A549 (cell line): ENCODE measurements at regions not wholly inside any gene's neighbourhood (a gene's known extent, or its start where the extent isn't known, plus 50 kb on each side); places are given as distances from the start of the nearest gene placed in this dataset.
"Not testable (repeated sequence)": the region's sequence is repeated elsewhere in the genome, so short reads cannot be mapped to it uniquely, and the experiment has no call there.

Experiments used
- ATAC-seq, 2 experiments: fragments of 200-7000 bp in 1 of 2; fragments of >200 bp in 1 of 2; cut with Nextera tagmentation in 1 of 2; cut with Tn5 transposase in 1 of 2; 3 replicates each; pipeline versions ENCODE4 v1.8.0 to v1.9.1; 2018 to 2020; ENCODE audit warnings: mild to moderate bottlenecking in 1 of 2, moderate library complexity in 1 of 2
- CTCF ChIA-PET: fragments of 300-600 bp; sonication (Branson Sonifier 250); formaldehyde crosslinking; extraction: SDS; loops from one replicate; lab custom pipeline; 2021; ENCODE audit warnings: antibody characterized with exemption, inconsistent platforms; lab: Yijun Ruan, JAX
- POLR2A ChIA-PET: fragments of 350-600 bp; formaldehyde crosslinking; extraction: SDS; loops from one replicate; lab custom pipeline; 2021; ENCODE audit warnings: antibody characterized with exemption, inconsistent platforms; lab: Yijun Ruan, JAX
- DNase-seq, 2 experiments: peaks; one replicate each; pipeline versions ENCODE4 v3.0.0 to v3.0.0-alpha.2; 2011 to 2016; ENCODE audit warnings: low read depth in 1 of 2, low spot score in 1 of 2
- FAIRE-seq: peaks from 2 replicates; lab custom pipeline; 2011; peaks lifted over from hg19 to GRCh38; lab: Jason Lieb, UNC
- H3K27ac ChIP-seq, 2 experiments: fragments of >200 bp; sonication (Bioruptor Twin); formaldehyde crosslinking; 3 replicates each; pipeline ENCODE4 v1.5.1; 2016 to 2017
- H3K4me1 ChIP-seq: fragments of >200 bp; sonication (Bioruptor Twin); formaldehyde crosslinking; 3 replicates; pipeline ENCODE4 v1.6.1; 2016
- H3K4me2 ChIP-seq: fragments of >200 bp; sonication (Bioruptor Twin); formaldehyde crosslinking; 3 replicates; pipeline ENCODE4 v1.6.1; 2016
- H3K4me3 ChIP-seq: fragments of >200 bp; sonication (Bioruptor Twin); formaldehyde crosslinking; 3 replicates; pipeline ENCODE4 v1.5.1; 2016
- H3K9me3 ChIP-seq: fragments of >200 bp; sonication (Bioruptor Twin); formaldehyde crosslinking; 3 replicates; pipeline ENCODE4 v1.6.1; 2016
- BHLHE40 ChIP-seq: IDR thresholded peaks from 2 replicates; pipeline ENCODE4 v1.6.1; 2012; ENCODE audit warnings: low read depth, low read length, inconsistent platforms
- CBX8 ChIP-seq: fragments of 200-600 bp; sonication (generic); IDR thresholded peaks from 2 replicates; pipeline ENCODE4 v1.6.1; 2016
- CHD2 ChIP-seq: fragments of 150-350 bp; IDR thresholded peaks from 2 replicates; pipeline ENCODE4 v1.6.1; 2014; ENCODE audit warnings: low read length; ENCODE audit not compliant: partially characterized antibody
- EHF ChIP-seq: fragments of 250-450 bp; sonication (Bioruptor Pico); IDR thresholded peaks from 2 replicates; pipeline ENCODE4 v1.5.0; 2020; ENCODE audit warnings: mild to moderate bottlenecking
- ESRRA ChIP-seq: fragments of 150-350 bp; IDR thresholded peaks from 2 replicates; pipeline ENCODE4 v1.6.1; 2014; ENCODE audit warnings: mild to moderate bottlenecking, low read length, borderline replicate concordance
- FOSB ChIP-seq: fragments of 250-450 bp; sonication (Bioruptor Pico); IDR thresholded peaks from 2 replicates; pipeline ENCODE4 v1.5.0; 2020; ENCODE audit warnings: mild to moderate bottlenecking, moderate library complexity
- HEYL ChIP-seq: fragments of 250-450 bp; sonication (Bioruptor Pico); IDR thresholded peaks from 2 replicates; pipeline ENCODE4 v1.8.0; 2021; ENCODE audit warnings: mild to moderate bottlenecking, moderate library complexity
- HOXB13 ChIP-seq: fragments of 250-450 bp; sonication (Bioruptor Pico); IDR thresholded peaks from 2 replicates; pipeline ENCODE4 v1.5.0; 2020; ENCODE audit warnings: low read depth, mild to moderate bottlenecking, moderate library complexity
- JUNB ChIP-seq: fragments of >200 bp; sonication (Bioruptor Twin); formaldehyde crosslinking; IDR thresholded peaks from 2 replicates; pipeline ENCODE4 v1.6.1; 2016
- KDM5A ChIP-seq: fragments of 200-600 bp; sonication (generic); IDR thresholded peaks from 2 replicates; pipeline ENCODE4 v1.6.1; 2016; ENCODE audit warnings: antibody characterized with exemption, mild to moderate bottlenecking
- MAFK ChIP-seq: fragments of 450-650 bp; IDR thresholded peaks from 2 replicates; pipeline ENCODE4 v1.6.1; 2014; ENCODE audit not compliant: partially characterized antibody
- MAZ ChIP-seq: fragments of 150-350 bp; IDR thresholded peaks from 2 replicates; pipeline ENCODE4 v1.6.1; 2014; ENCODE audit warnings: antibody characterized with exemption, low read depth, low read length, borderline replicate concordance
- MYC ChIP-seq: IDR thresholded peaks from 2 replicates; pipeline ENCODE4 v1.6.1; 2012; ENCODE audit warnings: mild to moderate bottlenecking, inconsistent platforms, low read length, improper control_type of control experiment, borderline replicate concordance
- NFE2L2 ChIP-seq: fragments of 150-350 bp; conservative IDR thresholded peaks from 2 replicates; pipeline ENCODE4 v1.6.1; 2014; ENCODE audit warnings: low read length
- NPAS2 ChIP-seq: fragments of 250-450 bp; sonication (Bioruptor Pico); IDR thresholded peaks from 2 replicates; pipeline ENCODE4 v1.8.0; 2022; ENCODE audit warnings: mild to moderate bottlenecking, moderate library complexity, borderline replicate concordance
- NR3C1 ChIP-seq: fragments of >200 bp; sonication (Bioruptor Twin); formaldehyde crosslinking; IDR thresholded peaks from 3 replicates; pipeline ENCODE4 v1.6.1; 2017
- RAD21 ChIP-seq, 2 experiments: fragments of >200 bp in 1 of 2; sonication (Bioruptor Twin) in 1 of 2; formaldehyde crosslinking in 1 of 2; IDR thresholded peaks in 1 of 2; conservative IDR thresholded peaks in 1 of 2; 2 replicates in 1 of 2; 3 replicates in 1 of 2; pipeline ENCODE4 v1.6.1; 2012 to 2018; ENCODE audit warnings: inconsistent platforms in 1 of 2
- RARB ChIP-seq: fragments of 250-450 bp; sonication (Bioruptor Pico); IDR thresholded peaks from 2 replicates; pipeline ENCODE4 v1.8.0; 2021; ENCODE audit warnings: mild to moderate bottlenecking, moderate library complexity
- RCOR1 ChIP-seq: fragments of 150-350 bp; IDR thresholded peaks from 2 replicates; pipeline ENCODE4 v1.6.1; 2014; ENCODE audit warnings: antibody characterized with exemption, low read length, low read depth
- RFX5 ChIP-seq: fragments of 450-650 bp; IDR thresholded peaks from 2 replicates; pipeline ENCODE4 v1.7.1; 2014; ENCODE audit warnings: antibody characterized with exemption, mild to moderate bottlenecking, moderate library complexity
- RNF2 ChIP-seq: fragments of 200-600 bp; sonication (generic); IDR thresholded peaks from 2 replicates; pipeline ENCODE4 v1.6.1; 2016; ENCODE audit warnings: low read depth, mild to moderate bottlenecking, antibody characterized with exemption, moderate library complexity, borderline replicate concordance
- TFCP2L1 ChIP-seq: fragments of 250-450 bp; sonication (Bioruptor Pico); IDR thresholded peaks from 2 replicates; pipeline ENCODE4 v1.5.0; 2021; ENCODE audit warnings: mild to moderate bottlenecking
- ZC3H11A ChIP-seq: fragments of 450-650 bp; IDR thresholded peaks from 2 replicates; pipeline ENCODE4 v1.6.1; 2014; ENCODE audit warnings: antibody characterized with exemption, mild to moderate bottlenecking
- WGBS: methylation state at CpG from one replicate; pipeline ENCODE4 v1.1.6; 2017; ENCODE audit errors: missing lambda C conversion rate; 5-methylcytosine and 5-hydroxymethylcytosine counted together
- TF ChIP-seq, protein P1 (sequence below): fragments of >200 bp; sonication (Bioruptor Twin); formaldehyde crosslinking; IDR thresholded peaks from 3 replicates; pipeline ENCODE4 v1.5.1; 2016

DNA sequence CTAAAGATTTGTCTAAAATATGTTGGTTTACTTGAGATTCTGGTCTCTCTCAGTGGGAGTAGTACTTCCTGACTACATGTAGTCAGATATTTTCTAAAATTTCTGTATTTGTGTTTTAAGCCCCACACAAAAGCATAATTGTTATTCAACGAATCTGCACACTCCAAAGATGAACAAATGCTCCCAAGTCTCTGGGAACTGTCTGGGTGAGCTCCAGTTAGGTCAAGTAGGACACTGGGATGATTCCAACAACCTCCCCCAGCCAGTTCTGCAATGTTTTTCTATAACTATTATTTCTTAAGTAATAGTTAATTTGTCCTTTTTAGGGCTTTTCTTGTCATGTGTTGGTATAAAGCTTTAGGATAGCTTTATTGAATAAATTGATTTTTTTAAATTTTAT, 174.6 kb downstream of the FAM174A start:
- Histone ChIP-seq H3K4me2 (no peak overlapping the region), H3K4me1 (no peaks in the 10 kb centered on the region), H3K4me3 (no peak overlapping the region), H3K27ac (no peak overlapping the region), H3K9me3 (no peaks in the 10 kb centered on the region)
- DNase-seq (no peak), ATAC-seq (no peak), FAIRE-seq (no peak)
- ChIA-PET CTCF (interaction anchor here (0.7 kb wide), 1 partner anchor 9 kb away, joined by 3 read pairs; no protein-coding TSS in a partner anchor), POLR2A (no interaction called here)
- TF ChIP-seq, protein P1, sequence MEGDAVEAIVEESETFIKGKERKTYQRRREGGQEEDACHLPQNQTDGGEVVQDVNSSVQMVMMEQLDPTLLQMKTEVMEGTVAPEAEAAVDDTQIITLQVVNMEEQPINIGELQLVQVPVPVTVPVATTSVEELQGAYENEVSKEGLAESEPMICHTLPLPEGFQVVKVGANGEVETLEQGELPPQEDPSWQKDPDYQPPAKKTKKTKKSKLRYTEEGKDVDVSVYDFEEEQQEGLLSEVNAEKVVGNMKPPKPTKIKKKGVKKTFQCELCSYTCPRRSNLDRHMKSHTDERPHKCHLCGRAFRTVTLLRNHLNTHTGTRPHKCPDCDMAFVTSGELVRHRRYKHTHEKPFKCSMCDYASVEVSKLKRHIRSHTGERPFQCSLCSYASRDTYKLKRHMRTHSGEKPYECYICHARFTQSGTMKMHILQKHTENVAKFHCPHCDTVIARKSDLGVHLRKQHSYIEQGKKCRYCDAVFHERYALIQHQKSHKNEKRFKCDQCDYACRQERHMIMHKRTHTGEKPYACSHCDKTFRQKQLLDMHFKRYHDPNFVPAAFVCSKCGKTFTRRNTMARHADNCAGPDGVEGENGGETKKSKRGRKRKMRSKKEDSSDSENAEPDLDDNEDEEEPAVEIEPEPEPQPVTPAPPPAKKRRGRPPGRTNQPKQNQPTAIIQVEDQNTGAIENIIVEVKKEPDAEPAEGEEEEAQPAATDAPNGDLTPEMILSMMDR = no peak
- no peak for TF ChIP-seq EHF (CRISPR knock-in tag)
- TF ChIP-seq CHD2 = no peak
- no peak for TF ChIP-seq NFE2L2
- WGBS = 8% methylated on average over 1 of the region's 1 CpG

DNA sequence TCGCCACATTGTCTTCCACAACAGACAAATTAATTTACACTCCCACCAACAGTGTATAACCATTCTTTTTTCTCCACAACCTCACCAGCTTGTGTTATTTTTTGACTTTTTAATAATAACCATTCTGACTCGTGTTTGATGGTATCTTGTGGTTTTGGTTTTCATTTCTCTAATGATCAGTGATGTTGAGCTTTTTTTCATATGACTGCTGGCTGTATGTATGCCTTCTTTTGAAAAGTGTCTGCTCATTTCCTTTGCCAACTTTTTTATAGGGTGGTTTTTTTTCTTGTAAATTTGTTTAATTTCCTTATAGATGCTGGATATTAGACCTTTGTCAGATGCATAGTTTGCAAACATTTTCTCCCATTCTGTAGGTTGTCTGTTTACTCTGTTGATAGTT, 179.6 kb downstream of the FAM174A start:
- ATAC-seq, H3K27ac ChIP-seq, H3K4me2 ChIP-seq, FAIRE-seq, H3K4me1 ChIP-seq, H3K9me3 ChIP-seq, POLR2A ChIA-PET, DNase-seq, CTCF ChIA-PET, H3K4me3 ChIP-seq: not testable (repeated sequence)
- 34% methylated on average over 2 of the region's 2 CpGs for WGBS

DNA sequence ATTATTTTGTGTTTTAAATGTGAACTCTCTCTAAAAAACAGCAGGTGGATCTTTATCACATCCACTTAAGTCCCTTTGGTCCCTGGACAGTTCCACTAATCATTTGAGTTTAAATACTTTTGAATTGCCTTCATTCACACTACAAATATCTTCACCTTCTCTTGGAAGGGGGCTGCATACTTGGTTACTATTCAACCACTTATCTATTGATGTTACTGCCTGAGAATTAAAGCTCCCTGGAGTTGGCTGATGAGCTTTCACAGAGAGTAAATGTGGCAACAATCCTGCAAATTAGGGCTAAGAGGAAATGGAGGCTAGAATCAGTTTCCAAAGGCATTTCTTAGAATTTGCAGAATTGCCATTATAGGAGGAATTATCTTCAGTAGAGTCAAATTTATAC, 180.4 kb downstream of the ST8SIA4 start:
- Histone ChIP-seq H3K9me3 (no peaks in the 10 kb centered on the region), H3K4me1 (no peaks in the 10 kb centered on the region), H3K27ac (no peak overlapping the region), H3K4me2 (no peak overlapping the region), H3K4me3 (no peak overlapping the region)
- ChIA-PET CTCF (no interaction called here), POLR2A (no interaction called here)
- no peak for TF ChIP-seq ZC3H11A
- ATAC-seq (no peak), DNase-seq (no peak), FAIRE-seq (no peak)

DNA sequence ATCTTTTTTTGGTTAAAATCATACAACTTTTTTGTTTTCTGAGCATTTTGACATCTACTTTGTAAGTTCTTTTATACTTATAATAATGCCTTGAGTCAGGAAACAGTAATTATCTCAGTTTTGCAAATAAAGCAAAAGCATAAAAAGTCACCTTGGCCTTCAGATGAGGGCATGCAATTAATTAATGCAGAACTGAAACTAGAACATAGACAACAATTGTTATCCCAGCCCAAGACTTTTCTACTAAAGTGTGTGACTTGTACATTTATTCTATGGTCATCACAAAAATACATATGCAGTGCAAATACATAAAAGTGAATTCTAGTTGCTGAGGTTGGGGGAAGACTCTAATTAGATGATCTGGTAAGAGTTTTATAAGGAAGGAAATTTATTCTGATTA, 179.9 kb downstream of the ST8SIA4 start:
- CTCF ChIA-PET = no interaction called here
- TF ChIP-seq KDM5A = no peak
- no peak for TF ChIP-seq CBX8
- TF ChIP-seq NPAS2 (CRISPR knock-in tag) = no peak
- no peak for TF ChIP-seq MAZ
- no peak for TF ChIP-seq MYC
- TF ChIP-seq RARB = no peak
- TF ChIP-seq NR3C1 = no peak
- no peak for TF ChIP-seq JUNB
- no peak for TF ChIP-seq MAFK
- no peak overlapping the region for H3K4me3 ChIP-seq
- DNase-seq (no peak), ATAC-seq (no peak), FAIRE-seq (no peak)
- H3K4me1 ChIP-seq = no peaks in the 10 kb centered on the region
- POLR2A ChIA-PET = no interaction called here
- no peaks in the 10 kb centered on the region for H3K9me3 ChIP-seq
- no peak overlapping the region for H3K4me2 ChIP-seq
- H3K27ac ChIP-seq = no peak overlapping the region

DNA sequence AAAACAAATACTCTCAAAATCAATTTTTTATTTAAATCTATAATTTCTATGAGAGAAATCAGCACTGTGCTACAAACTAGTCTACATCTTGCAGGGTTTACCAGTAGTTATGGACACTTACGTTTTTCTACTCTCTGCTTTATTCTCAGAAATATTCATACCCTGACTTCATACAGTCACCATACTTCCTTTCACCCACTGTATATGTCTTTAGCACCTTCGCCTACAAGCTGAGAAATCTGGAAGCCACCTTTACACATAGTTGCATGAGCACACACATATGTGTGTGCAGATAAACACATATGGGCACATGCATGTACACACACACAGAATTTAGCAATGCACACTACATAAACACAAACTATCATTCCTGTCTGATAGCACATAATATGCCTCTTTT, 177.0 kb downstream of the ST8SIA4 start:
- ATAC-seq (no peak), DNase-seq (no peak), FAIRE-seq (no peak)
- no peak overlapping the region for H3K4me2 ChIP-seq
- no peak overlapping the region for H3K4me3 ChIP-seq
- H3K4me1 ChIP-seq = no peaks in the 10 kb centered on the region
- ChIA-PET POLR2A (no interaction called here), CTCF (no interaction called here)
- H3K9me3 ChIP-seq = no peaks in the 10 kb centered on the region
- TF ChIP-seq BHLHE40 (no peak), RNF2 (no peak), MYC (no peak), CHD2 (no peak), RAD21 (conservative IDR thresholded peaks at IDR 0.05 in 1 of 2, IDR thresholded peaks at IDR 0.05 in 1 of 2) (no peak), MAFK (no peak), MAZ (no peak), TFCP2L1 (CRISPR knock-in tag) (no peak), FOSB (CRISPR knock-in tag) (no peak), ESRRA (no peak), RFX5 (no peak), HEYL (CRISPR knock-in tag) (no peak), KDM5A (no peak), ZC3H11A (no peak), HOXB13 (CRISPR knock-in tag) (no peak), RCOR1 (no peak)
- TF ChIP-seq, protein P1 = no peak
- whole genome bisulfite sequencing = 49% methylated on average over 2 of the region's 2 CpGs
- no peak overlapping the region for H3K27ac ChIP-seq
